NCI-H2081 (cell line): ENCODE measurements at regions not wholly inside any gene's neighbourhood (a gene's known extent, or its start where the extent isn't known, plus 50 kb on each side); places are given as distances from the start of the nearest gene placed in this dataset.
"Not testable (repeated sequence)": the region's sequence is repeated elsewhere in the genome, so short reads cannot be mapped to it uniquely, and the experiment has no call there.

Experiments
- DNase-seq, 2 experiments: peaks; one replicate each; lab custom pipeline; 2025; lab: John Stamatoyannopoulos, UW

GRCh38 chr4:15163284-15163645, 161.0 kb downstream of the CPEB2 start:
- no peak for DNase-seq

GRCh38 chr4:15164571-15164970, 162.3 kb downstream of the CPEB2 start:
- no peak for DNase-seq

- no peak for DNase-seq
These were observed 165.5 kb downstream of the CPEB2 start for GRCh38 chr4:15167743-15168142.

- DNase-seq = no peak
These were observed 166.5 kb downstream of the CPEB2 start for GRCh38 chr4:15168759-15169158.

DNA sequence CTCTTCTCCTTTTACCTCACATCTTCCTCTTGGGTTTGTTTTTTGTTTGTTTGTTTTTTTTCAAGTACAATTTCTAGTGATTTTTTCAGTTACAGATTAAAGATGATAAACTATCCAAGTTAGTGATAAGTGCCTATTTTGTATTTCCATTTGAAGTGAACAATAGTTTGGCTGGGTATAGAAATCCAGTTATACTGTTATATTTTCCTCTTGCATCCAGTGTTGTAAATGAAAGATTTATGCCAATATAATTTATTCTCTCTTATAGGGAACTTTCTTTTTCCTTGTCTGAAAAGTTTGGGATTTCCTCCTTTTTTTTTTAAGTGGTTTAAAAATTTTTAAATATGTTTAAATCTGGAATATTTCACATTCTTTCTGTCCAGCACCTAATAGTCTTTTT, 169.4 kb downstream of the CPEB2 start:
- DNase-seq = no peak

DNA sequence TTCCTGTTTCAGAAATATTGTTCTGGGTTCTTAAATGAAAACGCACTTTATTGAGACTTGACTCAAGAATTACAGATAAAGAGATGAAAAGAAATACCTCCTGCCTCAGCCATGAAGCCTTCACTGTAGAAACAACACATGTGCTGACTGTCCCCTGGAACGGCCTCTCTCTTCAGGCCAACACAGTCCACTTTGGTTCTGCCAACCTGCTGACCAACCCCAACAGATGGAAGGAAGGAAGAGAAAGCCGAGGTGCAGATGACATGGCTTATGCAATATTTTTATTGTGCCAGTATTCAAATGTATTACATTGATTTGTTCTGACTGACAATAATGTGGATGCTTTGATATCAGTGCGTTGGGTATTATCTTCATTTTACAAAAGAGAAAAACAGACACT, 171.0 kb downstream of the CPEB2 start:
- DNase-seq = no peak

DNA sequence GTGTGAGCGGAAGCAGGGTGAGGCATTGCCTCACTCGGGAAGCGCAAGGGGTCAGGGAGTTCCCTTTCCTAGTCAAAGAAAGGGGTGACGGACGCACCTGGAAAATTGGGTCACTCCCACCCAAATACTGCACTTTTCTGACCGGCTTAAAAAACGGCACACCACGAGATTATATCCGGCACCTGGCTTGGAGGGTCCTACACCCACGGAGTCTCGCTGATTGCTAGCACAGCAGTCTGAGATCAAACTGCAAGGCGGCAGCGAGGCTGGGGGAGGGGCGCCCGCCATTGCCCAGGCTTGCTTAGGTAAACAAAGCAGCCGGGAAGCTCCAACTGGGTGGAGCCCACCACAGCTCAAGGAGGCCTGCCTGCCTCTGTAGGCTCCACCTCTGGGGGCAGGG, 171.9 kb downstream of the CPEB2 start:
- not testable (repeated sequence) for DNase-seq

DNA sequence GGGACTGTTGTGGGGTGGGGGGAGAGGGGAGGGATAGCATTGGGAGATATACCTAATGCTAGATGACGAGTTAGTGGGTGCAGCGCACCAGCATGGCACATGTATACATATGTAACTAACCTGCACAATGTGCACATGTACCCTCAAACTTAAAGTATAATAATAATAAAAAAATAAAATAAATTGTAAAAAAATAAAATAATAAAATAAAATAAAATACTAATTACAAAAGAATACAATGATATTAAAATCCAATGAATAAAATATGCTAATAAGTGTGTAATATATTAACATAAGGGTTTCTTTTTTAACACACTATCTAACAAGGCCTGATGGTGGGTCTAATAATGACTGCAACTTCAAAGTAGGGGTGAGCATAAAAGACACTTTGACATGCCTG, 177.6 kb downstream of the CPEB2 start:
- DNase-seq = not testable (repeated sequence)

- DNase-seq = no peak
These were observed 180.4 kb downstream of the CPEB2 start for GRCh38 chr4:15182600-15183220.

DNA sequence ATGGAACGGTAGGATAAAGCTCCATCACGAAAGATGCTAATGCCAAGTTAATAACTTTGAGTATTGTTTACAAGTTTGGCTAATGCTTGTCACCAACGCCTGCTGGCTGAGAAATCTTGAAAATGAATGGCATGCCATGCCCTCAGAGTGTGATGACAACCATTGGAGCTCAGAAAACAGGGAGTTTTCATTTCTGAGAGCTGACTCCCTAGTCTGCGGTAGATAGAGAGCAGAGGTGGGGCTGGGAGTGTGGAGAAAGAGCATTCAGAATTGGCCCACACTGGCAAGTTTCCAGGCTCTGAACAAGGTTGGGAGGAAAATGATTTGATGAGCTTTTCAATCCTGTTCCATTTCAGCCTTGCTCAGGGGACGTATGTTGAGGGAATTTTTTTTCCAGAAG, 183.9 kb downstream of the CPEB2 start:
- DNase-seq = no peak

DNA sequence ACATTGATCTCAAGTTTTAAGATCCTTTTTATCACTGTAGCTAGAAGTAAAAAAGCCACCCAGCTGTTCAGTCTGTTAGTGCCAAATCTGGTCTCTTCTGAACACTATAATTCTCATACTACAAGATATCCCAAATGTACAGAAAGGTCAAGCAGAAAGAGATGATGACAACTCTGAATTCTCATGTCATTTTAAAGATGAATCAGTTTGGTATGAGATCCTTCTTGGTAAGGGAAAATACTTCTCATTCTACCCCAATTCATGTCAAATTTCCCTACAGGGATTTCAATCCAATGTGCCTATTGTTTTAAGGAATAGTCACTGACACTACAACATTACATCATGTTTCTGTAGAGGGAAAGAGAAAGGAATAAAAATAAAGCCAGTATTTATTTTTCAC, 184.5 kb downstream of the CPEB2 start:
- DNase-seq = no peak

- no peak for DNase-seq
These were observed 186.6 kb downstream of the CPEB2 start for GRCh38 chr4:15188605-15189539.

DNA sequence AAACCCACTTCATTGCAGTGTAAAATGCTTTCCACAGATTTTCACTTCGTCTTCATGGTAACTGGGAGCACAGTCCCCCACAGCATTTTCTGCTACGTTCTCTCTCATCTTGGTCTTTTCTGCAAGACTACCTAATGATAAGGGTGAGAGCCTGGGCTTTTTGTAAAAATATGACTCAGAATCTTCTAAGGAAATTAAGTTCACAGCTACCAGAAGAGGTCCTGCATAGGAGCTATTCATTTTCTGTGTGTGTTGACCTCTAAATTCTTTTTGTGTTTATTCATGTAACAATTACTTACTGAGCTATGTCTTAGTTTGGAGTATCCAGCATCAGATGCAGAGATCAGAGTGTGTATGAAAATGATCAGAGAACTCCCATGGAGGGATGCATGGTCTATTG, 192.2 kb downstream of the CPEB2 start:
- DNase-seq = no peak

DNA sequence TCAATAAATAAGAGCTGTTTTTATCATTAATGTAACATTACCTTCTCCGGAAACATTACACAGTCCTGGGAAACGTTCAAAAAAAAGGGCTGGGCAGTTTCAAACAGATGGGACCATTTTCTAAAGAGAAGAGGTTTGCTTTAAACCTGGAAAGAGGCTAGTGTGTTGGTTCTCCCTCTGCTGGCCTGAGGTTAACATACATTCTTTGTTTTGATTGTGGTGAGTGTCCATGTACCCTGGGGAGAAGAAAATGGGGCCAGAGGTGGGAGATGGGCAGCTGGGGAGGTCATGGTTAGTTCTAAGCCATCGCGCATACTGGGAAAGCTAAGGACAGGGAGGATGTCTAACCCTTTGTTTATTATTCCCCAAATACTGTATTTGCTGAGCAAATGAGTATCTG, 194.7 kb downstream of the CPEB2 start:
- DNase-seq = no peak

GRCh38 chr4:15198070-15198727, 195.9 kb downstream of the CPEB2 start:
- DNase-seq = peak in 1 of 2 experiments; percentile 8

DNA sequence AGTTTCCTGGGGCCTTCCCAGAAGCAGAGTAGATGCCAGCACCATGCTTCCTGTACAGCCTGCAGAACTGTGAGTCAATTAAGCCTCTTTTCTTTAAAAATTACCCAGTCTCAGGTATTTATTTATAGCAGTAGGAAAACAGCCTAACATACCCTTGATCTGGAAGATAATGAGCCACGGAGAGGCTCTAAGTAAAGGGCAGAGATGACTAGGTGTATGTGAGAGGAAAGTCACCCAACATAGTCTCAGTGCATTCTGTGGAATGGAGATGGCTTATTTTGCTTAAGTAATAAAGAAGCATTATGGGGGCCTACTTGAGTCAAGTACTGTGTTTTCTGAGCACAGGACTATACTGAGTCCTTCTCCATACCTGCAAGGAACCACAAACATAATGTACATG, 199.5 kb downstream of the CPEB2 start:
- DNase-seq = no peak

- DNase-seq = no peak
These were observed 200.2 kb downstream of the CPEB2 start for GRCh38 chr4:15202481-15202880.

- DNase-seq = not testable (repeated sequence)
These were observed 204.2 kb downstream of the CPEB2 start for GRCh38 chr4:15206526-15206925.

DNA sequence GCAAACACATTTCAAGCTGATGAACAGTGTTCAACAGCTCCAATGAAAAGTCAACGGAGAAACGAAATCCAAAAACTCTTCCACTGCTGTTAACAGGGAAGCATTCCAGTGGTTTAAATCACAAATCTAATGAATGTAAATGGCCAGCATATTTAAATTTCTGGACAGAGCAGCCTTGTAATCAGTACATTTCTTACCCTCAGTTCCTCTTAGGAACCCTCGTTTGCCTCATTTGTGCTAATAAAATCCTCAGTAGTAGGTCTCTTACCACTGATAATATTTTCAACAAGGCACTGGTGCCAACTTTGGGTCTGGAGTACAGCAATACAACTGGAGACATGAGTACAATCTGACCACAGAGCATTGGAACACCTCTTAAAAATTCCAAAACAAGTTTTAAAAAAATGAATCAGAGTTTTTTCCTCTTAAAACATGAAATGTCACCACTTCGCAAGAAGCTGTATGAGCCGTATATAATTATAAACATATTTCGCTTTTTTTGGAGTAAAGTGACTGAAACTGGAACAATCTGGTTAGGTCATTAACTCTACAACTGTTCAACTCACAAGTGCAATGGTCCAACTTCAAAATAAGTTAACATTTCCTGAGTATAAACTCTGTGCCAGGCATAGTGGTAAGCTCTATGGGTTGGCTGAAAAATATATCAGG, 211.2 kb downstream of the CPEB2 start:
- no peak for DNase-seq

- DNase-seq = no peak
These were observed 212.7 kb upstream of the C1QTNF7 start for GRCh38 chr4:15215109-15215508.

DNA sequence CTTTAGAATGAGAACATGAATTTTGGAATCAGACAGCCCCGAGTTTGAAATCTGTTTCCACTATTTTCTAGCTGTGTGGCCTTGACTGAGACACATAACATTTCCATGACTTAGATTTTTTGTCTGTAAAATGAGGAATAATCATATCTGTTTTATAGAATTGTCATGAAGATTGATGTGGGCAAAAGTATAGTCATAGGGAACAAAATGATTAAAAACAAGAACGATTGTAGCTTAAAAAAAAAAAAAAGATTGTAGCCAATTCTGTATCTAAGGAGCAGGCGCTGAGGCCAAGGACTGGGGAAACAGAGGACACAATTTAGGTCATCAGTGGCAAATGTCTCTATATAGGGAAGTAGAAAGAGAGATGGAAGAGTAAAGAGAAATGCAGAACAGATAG, 201.6 kb upstream of the C1QTNF7 start:
- no peak for DNase-seq
